ENCODE measurements at regions not wholly inside any gene's neighbourhood (a gene's known extent, or its start where the extent isn't known, plus 50 kb on each side); places are given as distances from the start of the nearest gene placed in this dataset.

GRCh38 chr15:96125721-96126415 lies 204.6 kb upstream of the NR2F2 start:
- H3K36me3 ChIP-seq: no peaks in the 10 kb centered on the region
- no peak for TF ChIP-seq CTCF (IDR thresholded peaks at IDR 0.05; ENCODE audit: low read depth, low read length)

DNA sequence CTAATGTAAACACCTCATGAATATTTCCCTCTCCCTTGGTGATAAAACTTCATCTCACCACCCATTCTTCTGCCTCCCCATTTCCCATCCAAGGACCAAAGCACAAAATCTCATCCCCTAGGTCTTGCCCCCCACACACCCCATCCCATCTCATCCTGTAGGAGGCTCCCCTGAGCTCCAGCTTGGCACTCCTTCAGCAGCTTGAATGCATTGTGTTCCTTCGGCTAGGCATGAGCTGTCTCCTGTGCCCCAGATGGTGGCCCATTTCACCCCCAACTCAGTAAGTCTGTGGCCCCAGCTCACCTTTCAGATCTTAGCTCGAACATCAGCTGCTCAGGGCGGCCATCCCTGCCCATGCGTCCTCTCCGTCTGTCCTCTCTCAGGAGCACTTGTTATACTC lies 203.6 kb upstream of the NR2F2 start:
- no peaks in the 10 kb centered on the region for H3K27me3 ChIP-seq
- H3K4me3 ChIP-seq (ENCODE audit: low read depth, low read length): no peak overlapping the region
- no peak for DNase-seq
- no peaks in the 10 kb centered on the region for H3K9me3 ChIP-seq
- no peaks in the 10 kb centered on the region for H3K4me1 ChIP-seq
- no peak for TF ChIP-seq CTCF (IDR thresholded peaks at IDR 0.05; ENCODE audit: low read depth, low read length)
- H3K36me3 ChIP-seq: no peaks in the 10 kb centered on the region

More at GRCh38 chr15:96125721-96126415, 204.6 kb upstream of the NR2F2 start:
- no peaks in the 10 kb centered on the region for H3K27me3 ChIP-seq
- no peak for DNase-seq
- H3K4me1 ChIP-seq: no peaks in the 10 kb centered on the region
- no peak overlapping the region for H3K4me3 ChIP-seq (ENCODE audit: low read depth, low read length)
- H3K9me3 ChIP-seq: no peaks in the 10 kb centered on the region

DNA sequence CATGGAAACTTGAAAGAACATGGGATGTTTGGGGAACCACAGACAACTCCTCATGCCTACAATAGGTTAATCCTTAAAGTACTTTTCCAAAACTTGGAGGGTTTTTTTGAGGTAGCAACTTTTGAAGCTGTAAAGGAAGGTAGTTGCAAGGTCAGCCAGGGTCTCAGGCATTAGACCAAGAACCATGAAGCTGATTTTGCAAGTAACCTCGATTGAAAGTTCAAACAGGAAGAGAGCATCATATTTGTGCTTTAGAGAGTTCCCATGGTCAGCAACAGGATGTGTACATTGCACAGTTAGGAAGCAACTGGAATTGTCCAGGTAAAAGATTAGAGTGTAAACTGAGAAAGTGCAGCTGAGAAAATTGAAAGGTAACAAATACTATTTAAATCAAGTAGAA lies 199.8 kb upstream of the NR2F2 start:
- Histone ChIP-seq H3K36me3 (no peaks in the 10 kb centered on the region), H3K9me3 (no peaks in the 10 kb centered on the region), H3K4me1 (no peaks in the 10 kb centered on the region), H3K4me3 (ENCODE audit: low read depth, low read length) (no peak overlapping the region), H3K27me3 (no peaks in the 10 kb centered on the region)
- TF ChIP-seq CTCF (IDR thresholded peaks at IDR 0.05; ENCODE audit: low read depth, low read length): no peak
- DNase-seq: no peak

DNA sequence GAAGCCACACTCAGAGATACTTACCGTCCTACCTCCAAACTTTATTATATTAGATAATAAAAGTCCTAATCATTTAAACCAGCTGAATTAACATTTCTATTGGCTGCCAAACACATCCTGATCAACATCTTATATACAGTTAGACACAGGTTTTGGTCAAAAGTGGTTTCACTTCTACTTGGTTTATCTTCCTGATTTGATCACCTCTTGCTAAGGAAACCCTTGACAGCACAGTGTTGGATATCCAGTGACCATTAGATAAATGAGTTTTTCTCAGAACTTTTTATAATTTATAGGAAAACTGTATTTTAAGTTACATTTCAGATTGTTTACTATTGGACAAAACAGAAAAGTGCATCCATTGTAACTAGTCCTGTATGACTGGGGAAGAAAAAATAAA lies 198.4 kb upstream of the NR2F2 start:
- TF ChIP-seq CTCF (IDR thresholded peaks at IDR 0.05; ENCODE audit: low read depth, low read length): no peak
- Histone ChIP-seq H3K27me3 (no peaks in the 10 kb centered on the region), H3K9me3 (no peaks in the 10 kb centered on the region), H3K4me1 (no peaks in the 10 kb centered on the region), H3K36me3 (no peaks in the 10 kb centered on the region), H3K4me3 (ENCODE audit: low read depth, low read length) (no peak overlapping the region)
- no peak for DNase-seq

- no peak for DNase-seq
- Histone ChIP-seq H3K36me3 (no peaks in the 10 kb centered on the region), H3K9me3 (no peaks in the 10 kb centered on the region), H3K27me3 (no peaks in the 10 kb centered on the region), H3K4me3 (ENCODE audit: low read depth, low read length) (no peak overlapping the region), H3K4me1 (no peaks in the 10 kb centered on the region)
- TF ChIP-seq CTCF (IDR thresholded peaks at IDR 0.05; ENCODE audit: low read depth, low read length): no peak
Measured at GRCh38 chr15:96135166-96136093, 195.1 kb upstream of the NR2F2 start.

- Histone ChIP-seq H3K4me3 (ENCODE audit: low read depth, low read length) (no peak overlapping the region), H3K4me1 (no peaks in the 10 kb centered on the region), H3K9me3 (no peaks in the 10 kb centered on the region), H3K27me3 (no peaks in the 10 kb centered on the region), H3K36me3 (no peaks in the 10 kb centered on the region)
- DNase-seq: no peak
- no peak for TF ChIP-seq CTCF (IDR thresholded peaks at IDR 0.05; ENCODE audit: low read depth, low read length)
Measured at GRCh38 chr15:96138985-96139384, 191.5 kb upstream of the NR2F2 start.
